HG03342 (cell line): ENCODE measurements at regions not wholly inside any gene's neighbourhood (a gene's known extent, or its start where the extent isn't known, plus 50 kb on each side); places are given as distances from the start of the nearest gene placed in this dataset.
"Not testable (repeated sequence)": the region's sequence is repeated elsewhere in the genome, so short reads cannot be mapped to it uniquely, and the experiment has no call there.

Experiments used
- ATAC-seq: cut with Tn5 transposase; IDR thresholded peaks from one replicate; pipeline ENCODE4 v1.9.1; 2021; ENCODE audit warnings: mild to moderate bottlenecking, moderate library complexity; ENCODE audit not compliant: unreplicated experiment

DNA sequence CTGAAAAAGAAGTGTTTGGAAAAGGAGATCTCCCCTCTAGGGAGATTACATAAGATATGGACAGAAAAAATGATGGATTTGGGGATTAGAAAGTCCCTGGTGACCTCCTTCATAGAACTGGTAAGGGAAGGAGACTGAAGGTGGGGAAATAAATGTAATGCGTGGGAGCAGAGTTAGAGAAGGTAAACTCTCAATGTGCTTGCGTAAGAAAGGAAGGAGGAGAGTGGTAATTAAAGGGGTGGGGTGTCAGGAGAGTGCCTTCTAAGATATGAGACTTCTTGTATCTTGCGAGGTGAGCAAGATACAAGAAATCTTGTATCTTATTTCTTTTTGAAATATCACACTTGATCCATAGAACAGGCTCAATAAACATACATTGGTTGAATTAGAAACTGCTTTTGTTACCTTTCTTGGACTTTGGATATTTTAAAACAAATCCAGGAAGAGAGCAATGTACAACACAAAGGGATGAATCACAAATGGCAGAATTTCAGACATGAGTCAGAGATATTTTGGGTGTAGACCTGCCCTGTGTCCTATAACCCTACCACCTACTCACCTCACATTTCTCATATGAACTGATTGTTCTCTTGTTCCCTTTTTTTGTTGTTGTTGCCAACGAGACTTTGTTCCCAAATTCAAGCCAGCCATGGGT lies 342.4 kb downstream of the INSIG2 start:
- no peak for ATAC-seq

DNA sequence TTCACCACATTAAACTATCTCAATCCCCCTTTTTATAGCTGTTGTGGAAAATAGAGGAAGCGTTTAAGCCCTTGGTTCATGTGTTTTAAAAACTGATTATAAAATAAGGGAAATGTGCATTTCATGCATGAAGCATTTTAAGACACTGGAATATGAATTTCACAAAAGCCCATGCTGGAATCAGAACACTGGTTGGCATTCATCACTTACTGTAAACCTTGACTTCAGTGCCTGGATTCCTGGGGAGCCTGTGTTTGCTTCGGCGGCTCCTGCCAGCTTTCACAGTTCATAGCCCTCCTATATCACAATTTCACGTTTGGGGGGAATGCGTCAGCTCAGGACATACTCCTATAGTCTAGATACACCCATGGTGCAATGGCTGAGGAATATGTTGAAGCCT lies 336.9 kb downstream of the INSIG2 start:
- ATAC-seq, result no peak

DNA sequence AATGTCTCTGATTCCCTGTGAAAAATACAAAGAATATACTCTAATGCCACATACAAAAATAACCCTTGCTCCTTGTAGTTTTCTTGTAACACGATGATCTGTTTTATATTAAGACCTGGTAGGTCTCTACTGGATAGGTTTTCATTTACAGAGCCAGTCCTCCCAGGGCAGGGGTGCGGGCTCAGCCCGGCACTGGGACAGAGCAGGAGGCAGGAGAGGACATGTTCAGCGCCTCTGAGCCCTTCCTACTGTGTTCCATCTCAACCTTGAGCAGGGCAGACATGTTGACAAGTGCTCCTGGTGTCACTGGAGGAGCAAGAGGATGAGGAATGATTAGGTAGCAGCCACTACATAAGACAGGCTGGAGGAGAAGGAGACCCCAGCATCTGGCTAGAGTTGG lies 335.5 kb downstream of the INSIG2 start:
- no peak for ATAC-seq

DNA sequence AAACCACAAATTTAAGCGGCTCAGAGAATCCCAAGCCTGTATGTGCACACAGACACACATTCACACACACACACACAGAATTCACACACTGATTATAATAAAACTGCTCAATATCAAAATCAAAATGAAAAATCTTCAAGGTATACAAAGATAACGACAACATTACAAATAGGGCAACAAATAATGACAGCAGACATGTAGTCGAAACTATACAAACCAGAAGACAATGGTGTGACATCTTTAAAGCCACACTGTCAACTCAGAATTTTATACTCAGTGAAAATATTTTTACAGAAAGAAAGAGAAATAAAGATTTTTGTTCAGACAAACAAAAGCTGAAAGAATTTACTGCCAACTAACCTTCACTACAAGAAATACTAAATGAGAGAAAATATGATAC lies 333.4 kb downstream of the INSIG2 start:
- ATAC-seq, result no peak

DNA sequence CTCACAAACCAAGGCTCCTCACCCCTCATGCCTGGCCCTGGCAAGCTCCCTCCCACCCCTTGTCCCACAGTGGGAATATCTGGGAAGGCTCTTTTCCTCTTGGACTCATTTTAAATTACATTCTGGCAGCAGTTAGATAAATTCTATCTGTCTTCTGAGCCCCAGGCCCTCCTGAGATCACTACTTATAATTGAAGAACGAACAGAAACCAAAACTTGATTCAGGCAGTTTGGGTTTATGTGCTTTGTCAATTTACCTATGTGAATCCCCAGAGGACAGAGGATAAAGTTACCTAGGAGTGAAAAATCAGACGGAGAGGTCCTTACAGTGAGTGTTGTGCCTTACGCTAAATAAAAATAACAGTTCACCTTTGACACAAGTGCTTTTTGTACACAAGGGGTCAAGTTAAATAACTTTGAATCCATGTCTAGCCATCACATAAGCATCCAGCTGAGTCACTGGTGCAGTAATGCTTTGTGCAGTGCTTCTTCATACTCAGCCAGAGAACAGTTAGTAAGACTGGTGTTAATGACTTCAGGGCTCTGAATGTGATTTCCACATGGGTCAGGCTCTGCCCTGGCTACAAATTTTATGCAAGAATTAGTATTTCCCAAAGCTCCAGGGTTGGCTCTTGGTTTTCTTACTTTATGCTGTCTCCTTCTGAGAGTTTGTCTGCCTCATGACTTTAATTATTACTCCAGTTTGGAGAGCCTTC lies 329.3 kb downstream of the INSIG2 start:
- no peak for ATAC-seq

DNA sequence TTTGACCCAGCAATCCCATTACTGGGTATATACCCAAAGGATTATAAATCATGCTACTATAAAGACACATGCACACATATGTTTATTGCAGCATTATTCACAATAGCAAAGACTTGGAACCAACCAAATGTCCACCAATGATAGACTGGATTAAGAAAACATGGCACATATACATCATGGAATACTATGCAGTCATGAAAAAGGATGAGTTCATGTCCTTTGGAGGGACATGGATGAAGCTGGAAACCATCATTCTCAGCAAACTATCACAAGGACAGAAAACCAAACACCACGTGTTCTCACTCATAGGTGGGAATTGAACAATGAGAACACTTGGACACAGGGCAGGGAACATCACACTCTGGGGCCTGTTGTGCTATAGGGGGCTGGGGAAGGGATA lies 326.9 kb downstream of the INSIG2 start:
- not testable (repeated sequence) for ATAC-seq

DNA sequence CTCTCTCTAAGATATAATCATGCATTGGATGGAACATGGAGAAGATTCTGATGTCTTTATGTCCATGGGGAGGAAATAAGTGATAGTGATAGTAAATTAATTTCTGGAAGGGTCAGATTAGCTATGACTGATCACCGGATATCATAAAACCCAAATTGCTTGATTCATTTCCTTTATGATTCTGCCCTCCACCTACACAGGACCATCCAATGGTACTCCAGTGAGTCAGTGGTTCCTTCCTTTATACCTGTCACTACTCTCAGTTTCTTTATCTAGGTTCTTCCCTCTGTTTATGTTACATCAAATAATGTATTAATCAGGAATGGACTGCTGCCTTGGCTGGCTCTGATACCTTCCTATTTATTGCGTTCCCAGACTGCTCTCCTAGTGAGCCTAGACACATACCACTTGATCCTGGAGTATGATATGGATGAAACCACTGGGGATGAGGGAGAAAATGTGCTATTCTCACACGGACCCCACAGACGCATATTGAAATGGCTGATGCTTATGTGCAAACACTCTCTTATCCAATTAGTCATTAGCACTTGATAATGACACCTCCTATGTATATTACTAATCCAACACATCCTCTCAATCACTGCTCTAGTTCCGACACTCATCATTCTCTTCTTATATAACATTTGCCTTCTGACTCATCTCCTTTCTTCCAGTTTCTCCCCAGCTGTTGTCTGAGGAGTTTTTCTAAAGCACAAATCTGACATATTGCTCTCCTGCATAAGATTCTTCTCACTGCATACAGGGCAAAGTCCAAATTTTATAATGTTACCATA lies 315.6 kb downstream of the INSIG2 start:
- no peak for ATAC-seq

DNA sequence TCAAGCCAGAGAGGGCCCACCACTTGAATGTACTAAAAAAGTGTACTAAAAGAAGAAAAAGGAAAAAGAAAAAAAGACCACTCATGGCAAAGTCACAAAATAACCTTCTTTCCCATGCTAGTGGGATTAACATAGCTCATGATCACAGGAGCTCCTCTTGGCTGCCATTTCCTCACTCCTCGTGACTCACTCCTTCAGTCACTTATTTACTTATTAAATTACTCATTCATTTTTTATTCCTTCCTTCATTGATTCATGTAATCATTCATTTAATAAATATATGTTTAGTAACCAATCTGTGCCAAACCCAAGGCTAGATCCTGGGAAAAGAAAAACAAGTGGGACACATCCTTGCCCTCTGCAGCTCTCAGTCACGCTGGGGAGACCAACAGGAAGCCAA lies 300.5 kb downstream of the INSIG2 start:
- no peak for ATAC-seq

DNA sequence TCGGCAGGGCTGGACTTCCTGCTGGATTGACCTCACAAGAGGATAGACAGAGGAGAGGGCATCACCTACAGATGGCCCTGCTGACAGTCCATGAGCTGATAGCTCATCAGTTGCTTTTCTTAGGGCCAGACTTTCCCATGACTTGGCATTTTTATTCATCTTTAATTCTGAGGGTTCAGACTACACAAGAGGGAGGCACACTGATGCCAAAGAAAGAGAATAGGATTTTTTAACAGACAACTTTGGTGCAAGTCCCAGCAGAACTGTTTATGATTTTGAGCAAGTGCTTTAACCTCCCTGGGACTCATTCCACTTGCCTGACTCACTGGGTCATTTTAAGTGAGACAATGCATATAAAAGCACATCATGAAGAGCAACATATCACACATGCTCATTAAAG lies 299.2 kb downstream of the INSIG2 start:
- no peak for ATAC-seq

DNA sequence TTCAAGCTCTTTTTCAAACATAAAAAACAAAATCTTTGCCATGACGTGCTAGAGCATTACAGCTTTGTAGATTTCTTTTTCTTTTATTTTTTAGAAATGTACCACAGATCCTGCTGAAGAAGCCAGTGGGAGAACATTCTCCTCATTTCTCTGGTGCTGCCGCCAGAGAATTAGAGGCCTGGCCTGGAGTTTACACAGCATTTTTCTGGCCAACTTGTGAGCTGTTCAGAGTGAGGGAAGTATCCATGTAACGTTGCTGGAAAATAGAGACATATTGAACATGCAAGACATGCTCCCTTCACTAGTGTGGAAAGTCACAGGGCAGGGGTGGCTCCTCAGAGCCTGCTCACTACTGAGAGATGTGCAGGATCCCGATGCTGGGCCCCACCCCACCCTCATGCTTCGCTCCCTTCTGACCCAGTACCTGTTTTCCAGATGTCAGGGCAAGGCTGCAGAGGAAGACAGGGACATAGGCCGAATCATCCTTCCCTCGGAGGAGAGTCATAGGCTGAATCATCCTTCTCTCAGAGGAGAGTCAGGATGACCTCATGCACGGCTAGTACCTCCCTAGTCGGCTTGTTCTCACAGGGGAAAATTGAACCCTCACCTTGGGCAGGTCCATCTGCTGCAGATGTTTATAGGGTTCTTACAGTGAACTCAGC lies 298.5 kb downstream of the INSIG2 start:
- ATAC-seq, result no peak

DNA sequence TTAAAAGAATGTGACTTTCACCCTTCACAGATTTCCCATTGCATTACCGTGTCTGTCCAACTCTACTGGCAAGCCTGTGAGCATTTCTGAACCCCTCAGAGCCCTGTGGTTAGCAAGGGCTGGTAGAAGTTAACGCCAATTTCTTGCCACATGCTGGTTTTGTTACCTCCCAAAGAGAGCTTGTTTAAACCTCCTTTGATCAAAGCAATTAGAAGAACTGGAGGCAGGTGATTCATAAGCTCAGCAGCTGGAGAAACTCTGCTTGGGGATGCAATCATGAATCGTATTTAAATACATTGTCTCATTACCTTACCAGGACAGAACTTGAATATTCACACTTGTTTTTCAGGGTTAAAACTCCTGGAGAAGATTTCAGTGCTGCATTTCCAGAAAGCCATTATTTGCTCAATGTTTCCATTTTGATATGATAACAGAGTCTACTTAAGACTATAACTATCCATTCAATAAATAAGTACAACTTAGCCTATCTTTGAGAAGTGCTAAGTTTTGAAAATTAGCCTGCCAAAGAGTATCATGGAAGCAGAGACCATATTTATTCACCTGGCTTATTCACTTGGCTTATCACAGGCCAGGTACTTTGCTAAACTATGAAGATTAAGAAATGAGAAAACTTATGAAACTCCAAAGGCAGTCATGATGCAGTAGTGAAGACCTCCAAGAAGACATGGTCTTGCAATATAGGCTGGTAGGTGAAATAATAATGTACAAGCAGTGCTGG lies 292.8 kb downstream of the INSIG2 start:
- ATAC-seq, result no peak

DNA sequence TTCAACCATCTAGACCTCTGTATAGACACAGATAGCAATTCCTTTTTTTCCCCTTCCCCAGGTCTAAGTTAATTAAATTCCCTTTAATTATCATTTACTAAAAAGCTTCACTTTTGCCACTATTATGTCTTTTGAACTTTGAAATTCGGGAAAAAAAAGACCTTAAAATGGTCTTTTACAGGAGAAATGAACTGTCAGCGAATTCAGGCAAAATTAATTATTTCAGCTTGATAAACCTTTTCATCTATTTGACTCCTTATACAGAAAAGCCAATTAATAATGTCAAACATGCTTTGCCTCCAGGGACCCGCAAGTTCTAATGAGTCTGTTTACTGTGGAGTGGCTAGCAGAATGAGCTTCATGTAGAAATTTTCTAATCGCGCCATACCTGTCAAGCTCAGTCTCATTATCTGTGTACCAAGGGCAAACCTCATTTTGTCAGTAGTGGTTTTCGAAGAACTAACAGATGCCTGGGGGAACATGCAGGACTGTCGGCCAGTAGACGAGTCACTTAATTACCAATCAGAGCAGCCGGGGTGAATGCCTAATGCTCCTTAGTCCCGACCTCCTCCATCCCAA lies 287.7 kb downstream of the INSIG2 start:
- ATAC-seq, result no peak

DNA sequence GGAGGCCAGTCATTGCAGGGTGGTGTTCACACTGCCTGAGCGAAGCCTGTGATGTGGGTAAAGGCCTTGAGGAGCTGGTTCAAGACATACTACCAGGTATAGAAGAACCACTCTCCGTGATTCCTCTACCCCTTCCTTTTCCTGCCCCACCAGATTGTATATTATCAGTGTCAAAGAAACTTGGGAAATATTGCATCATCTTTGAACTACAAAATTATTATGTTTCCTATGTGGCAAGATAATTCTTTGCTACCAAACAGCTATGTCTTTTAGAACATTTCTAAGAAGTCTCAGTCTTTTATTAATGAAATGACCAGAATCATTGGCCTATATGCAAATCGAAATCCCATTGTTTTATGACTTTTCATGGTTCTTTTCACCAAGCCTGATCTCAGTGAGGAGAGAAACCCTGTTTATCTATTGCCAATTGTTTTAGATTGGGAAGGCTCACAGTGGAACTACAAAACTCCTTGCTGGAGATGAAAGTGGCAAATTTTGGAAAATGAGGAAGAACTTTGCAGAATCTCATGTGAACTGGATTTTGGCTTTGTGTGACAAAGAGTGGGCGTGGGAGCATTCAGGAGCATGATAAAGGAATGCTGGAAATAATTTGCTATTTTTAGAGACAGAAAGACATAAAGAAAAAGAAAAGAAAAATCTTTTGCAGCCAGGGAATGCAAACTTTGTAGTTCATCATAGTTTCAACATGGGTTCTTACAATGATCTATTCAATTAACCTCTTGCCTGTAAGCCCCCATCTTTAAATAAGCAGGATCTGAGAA lies 286.9 kb downstream of the INSIG2 start:
- ATAC-seq, result no peak

DNA sequence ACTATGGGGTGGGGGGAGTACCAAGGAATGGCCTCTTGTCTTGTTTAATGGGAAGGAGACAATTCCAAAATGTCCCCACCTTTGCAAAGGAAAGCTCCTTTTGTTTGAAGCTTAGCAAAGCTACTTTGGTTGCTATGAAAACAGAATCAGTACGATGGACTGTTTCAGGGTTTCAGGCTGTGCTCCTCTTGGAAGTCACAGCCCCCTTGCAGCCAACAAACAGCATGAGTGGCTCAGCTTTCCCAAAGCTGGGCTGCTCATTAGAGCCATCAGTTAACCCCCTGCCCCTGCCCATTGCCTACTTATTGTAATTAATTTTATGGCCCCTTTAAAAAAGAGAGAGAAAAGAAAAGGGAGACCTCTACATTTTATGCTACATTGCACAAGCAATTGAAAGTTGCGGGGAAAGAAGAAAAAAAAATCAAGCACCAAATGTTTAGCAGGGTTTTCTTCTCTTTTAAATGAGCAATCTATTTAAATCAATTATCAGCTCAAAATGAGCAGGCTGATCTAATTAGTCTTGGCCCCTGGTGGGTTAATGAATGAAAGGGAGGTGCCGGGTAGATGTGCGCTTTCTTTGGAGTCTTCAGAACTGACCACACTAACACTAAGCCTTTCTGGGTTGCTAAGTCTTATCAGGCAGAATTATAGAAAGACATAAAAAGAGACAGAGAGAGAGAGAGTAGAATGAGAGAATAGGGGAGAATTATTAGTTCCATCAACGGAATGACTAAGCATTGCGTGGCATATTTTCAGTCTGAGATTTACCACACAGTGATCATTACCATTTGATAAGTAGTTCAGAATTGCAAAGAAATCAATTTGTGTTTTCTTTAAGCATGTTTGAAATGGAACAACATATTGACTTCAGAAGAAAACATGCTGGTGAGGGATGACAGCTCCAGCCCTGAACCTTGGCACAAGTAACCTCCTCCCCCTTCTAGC lies 284.9 kb downstream of the INSIG2 start:
- no peak for ATAC-seq

DNA sequence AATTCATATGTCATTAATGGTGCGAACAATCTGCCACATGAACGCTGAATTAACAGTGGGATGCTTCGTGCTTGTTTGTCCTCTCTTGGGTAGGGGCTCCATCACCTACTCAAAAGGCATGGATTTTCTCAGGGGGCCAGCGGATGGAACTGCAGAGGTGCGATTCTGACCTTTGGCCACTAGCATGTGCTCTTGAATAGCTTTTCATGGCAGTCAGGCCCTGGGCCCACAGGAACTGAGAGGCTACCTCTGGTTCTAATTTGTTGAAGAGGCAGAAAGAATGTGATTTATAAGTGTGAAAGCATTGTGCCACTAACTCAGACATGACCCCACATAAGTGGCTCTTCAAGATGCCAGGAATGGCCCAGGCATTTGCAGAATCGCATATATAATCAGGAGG lies 283.2 kb downstream of the INSIG2 start:
- ATAC-seq, result peak; percentile 66

DNA sequence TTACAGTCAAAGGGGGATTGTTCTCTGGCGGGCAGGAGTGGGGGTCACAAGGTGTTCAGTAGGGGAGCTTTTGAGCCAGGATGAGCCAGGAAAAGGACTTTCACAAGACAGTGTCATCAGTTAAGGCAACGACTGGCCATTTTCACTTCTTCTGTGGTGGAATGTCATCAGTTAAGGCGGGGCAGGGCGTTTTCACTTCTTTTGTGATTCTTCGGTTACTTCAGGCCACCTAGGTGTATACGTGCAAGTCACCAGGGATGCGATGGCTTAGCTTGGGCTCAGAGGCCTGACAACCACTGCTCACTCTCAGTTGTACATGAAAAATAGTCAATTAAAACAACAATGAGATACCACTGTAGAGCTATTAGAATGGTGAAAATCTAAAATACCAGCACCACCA lies 281.2 kb downstream of the INSIG2 start:
- not testable (repeated sequence) for ATAC-seq

DNA sequence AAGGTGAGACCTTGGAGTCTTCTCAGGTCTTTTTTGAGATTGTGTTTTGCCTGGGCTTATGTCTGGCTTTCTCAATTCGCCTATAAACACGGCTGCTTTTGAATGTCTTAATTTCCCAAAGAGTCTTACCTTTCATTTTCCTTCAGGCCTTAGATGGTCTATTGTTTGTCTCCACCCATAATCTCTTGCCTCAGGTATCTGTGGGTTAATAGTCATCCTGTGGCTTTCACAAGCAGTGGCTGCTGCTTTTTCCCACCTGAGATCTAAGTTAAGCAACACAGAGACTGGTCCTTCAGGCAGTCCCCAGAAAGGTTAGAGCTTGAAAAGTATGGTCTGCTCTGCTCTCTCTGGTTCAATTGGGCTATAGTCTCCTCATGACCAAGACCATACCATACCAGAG lies 275.3 kb downstream of the INSIG2 start:
- ATAC-seq, result no peak

DNA sequence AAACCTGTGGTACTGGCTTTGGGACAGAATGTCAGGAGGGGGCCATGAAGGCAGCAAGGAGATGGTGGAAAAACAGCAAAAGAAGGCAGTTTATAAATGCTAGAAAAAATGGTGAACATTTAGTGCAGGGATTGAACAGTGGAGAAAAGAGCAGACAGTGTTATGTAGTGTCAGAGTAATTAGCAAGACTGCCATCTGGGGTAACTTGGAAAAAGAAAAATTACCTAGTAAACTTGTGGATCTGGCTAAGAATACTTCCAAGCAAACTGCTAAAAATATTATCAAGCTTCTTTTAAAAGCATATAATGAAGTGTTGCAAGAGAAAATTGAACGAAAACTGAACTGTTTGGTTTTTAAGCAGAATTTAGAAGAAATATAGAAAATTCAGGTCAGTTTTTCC lies 267.8 kb downstream of the INSIG2 start:
- ATAC-seq, result no peak

DNA sequence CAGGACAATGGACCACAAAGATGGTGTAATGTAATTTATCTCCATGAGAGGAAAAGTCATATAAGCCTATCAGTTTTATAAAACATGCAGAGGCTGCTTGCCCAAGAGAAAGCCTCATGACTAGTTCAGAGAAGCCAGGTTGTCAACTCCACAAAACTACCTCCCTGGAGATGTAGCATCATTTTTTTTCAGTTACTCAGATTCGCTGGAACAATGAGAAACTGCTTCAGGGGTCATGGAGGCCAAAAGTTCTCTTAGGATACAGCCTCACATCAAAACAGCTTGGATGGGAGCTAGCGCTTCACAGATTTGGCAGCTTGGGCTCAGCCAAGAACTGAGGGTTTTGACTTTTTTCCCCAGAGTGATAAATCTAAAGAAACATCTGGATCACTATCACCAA lies 263.5 kb downstream of the INSIG2 start:
- no peak for ATAC-seq
